ENCODE measurements at regions not wholly inside any gene's neighbourhood (a gene's known extent, or its start where the extent isn't known, plus 50 kb on each side); places are given as distances from the start of the nearest gene placed in this dataset.

DNA sequence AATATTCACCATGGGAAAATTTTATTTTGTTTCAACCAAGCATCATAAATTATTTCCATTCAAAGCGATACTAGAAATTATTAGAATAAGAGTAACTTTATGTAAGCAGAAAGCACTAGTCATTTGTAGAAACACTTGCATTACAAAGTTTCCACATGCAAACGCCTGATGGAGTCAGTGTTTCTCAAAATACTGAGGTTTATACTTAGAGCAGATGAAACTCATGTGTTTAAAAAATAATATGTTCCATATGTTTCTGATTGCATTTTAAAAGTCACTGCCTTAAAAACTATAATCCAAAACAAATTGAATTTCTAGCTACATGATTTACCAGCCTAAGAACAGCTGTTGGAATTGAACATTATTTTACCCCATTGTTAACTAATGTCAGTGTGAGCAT is 1246.4 kb downstream of the SLC16A7 start:
- no peak overlapping the region for H3K4ac ChIP-seq (replicated peaks; ENCODE audit: insufficient read length, low read depth, low read length)
- H2BK15ac ChIP-seq (ENCODE audit: low read length), result no peak overlapping the region
- no peak overlapping the region for H4K8ac ChIP-seq (ENCODE audit: extremely low read depth, insufficient read depth, low read length)
- no peak overlapping the region for H3K23ac ChIP-seq (ENCODE audit: insufficient read length)
- no peaks in the 10 kb centered on the region for H4K20me1 ChIP-seq (replicated peaks in 1 of 2; ENCODE audit: control insufficient read depth in 1 of 2, insufficient read depth in 2 of 2, low read length in 2 of 2)
- WGBS, 2 experiments (ENCODE audit: extremely low coverage in 1 of 2, insufficient coverage in 1 of 2, insufficient read length in 1 of 2, insufficient replicate concordance in 2 of 2, low coverage in 1 of 2, low lambda C conversion rate in 2 of 2, missing lambda C conversion rate in 1 of 2), result 91% methylated on average over 2 of the region's 2 CpGs; no CpG with 5 or more reads in 1 of the 2 experiments
- no peak overlapping the region for H2BK12ac ChIP-seq (ENCODE audit: low read depth, low read length)
- H3K79me2 ChIP-seq (ENCODE audit: control insufficient read depth in 1 of 2, insufficient read depth in 2 of 2, low read length in 2 of 2), result no peaks in the 10 kb centered on the region
- no peak overlapping the region for H3K9ac ChIP-seq (replicated peaks in 1 of 4; ENCODE audit: extremely low read depth in 1 of 4, low read depth in 3 of 4, low read length in 3 of 4)
- no peak overlapping the region for H2BK120ac ChIP-seq (replicated peaks; ENCODE audit: low read depth, low read length)
- no peak overlapping the region for H2AFZ ChIP-seq (ENCODE audit: low read length)
- POLR2A ChIA-PET (ENCODE audit: partially characterized antibody), result no interaction called here
- no peak overlapping the region for H3K14ac ChIP-seq (ENCODE audit: insufficient read length)
- no peak overlapping the region for H4K91ac ChIP-seq (replicated peaks; ENCODE audit: insufficient read length, low read length)
- DNase-seq (ENCODE audit: low read depth in 1 of 2, low spot score in 2 of 2), result no peak
- H3K27ac ChIP-seq (ENCODE audit: low read depth, low read length), result no peak overlapping the region
- no peak overlapping the region for H4K5ac ChIP-seq (ENCODE audit: insufficient read length, low read depth, low read length)
- no peaks in the 10 kb centered on the region for H3K79me1 ChIP-seq (ENCODE audit: low read depth, low read length)
- H3K4me1 ChIP-seq (replicated peaks in 1 of 4; ENCODE audit: control insufficient read depth in 3 of 4, insufficient read depth in 4 of 4, low read length in 3 of 4), result no peaks in the 10 kb centered on the region
- no peak overlapping the region for H2AK5ac ChIP-seq (ENCODE audit: low read depth, low read length)
- no peaks in the 10 kb centered on the region for H3K9me3 ChIP-seq (ENCODE audit: insufficient read depth in 2 of 2, low read depth in 1 of 2, low read length in 1 of 2)
- no peak overlapping the region for H3K4me2 ChIP-seq (ENCODE audit: insufficient read depth in 1 of 2, low read depth in 2 of 2, low read length in 2 of 2)
- FAIRE-seq, result no peak
- H2BK5ac ChIP-seq (ENCODE audit: low read depth, low read length), result no peak overlapping the region
- CTCF ChIA-PET (ENCODE audit: partially characterized antibody), result no interaction called here
- H3K27me3 ChIP-seq (replicated peaks in 1 of 4; ENCODE audit: control insufficient read depth in 3 of 4, extremely low read depth in 1 of 4, insufficient read depth in 3 of 4, low read length in 3 of 4), result no peaks in the 10 kb centered on the region
- H3K18ac ChIP-seq (ENCODE audit: extremely low read depth, low read length), result no peak overlapping the region
- H2BK20ac ChIP-seq (ENCODE audit: low read length), result no peak overlapping the region
- H3K56ac ChIP-seq (replicated peaks; ENCODE audit: insufficient read length, low read depth, low read length), result no peak overlapping the region
- H3K36me3 ChIP-seq (ENCODE audit: control insufficient read depth in 2 of 4, insufficient read depth in 4 of 4, low read length in 3 of 4), result no peaks in the 10 kb centered on the region
- no peak overlapping the region for H3K4me3 ChIP-seq (ENCODE audit: extremely low read depth in 1 of 4, insufficient read depth in 2 of 4, low read depth in 3 of 4, low read length in 4 of 4)
- H3K23me2 ChIP-seq (ENCODE audit: low read depth, low read length), result no peaks in the 10 kb centered on the region
- TF ChIP-seq KDM4A (IDR thresholded peaks at IDR 0.05; ENCODE audit: low read depth, low read length, severe bottlenecking), result no peak
- TF ChIP-seq POLR2AphosphoS5 (IDR thresholded peaks at IDR 0.05; ENCODE audit: low read depth, low read length), result no peak
- no peak for TF ChIP-seq SP4 (IDR thresholded peaks at IDR 0.05; ENCODE audit: low read length)
